ENCODE measurements at regions not wholly inside any gene's neighbourhood (a gene's known extent, or its start where the extent isn't known, plus 50 kb on each side); places are given as distances from the start of the nearest gene placed in this dataset.

GRCh38 chrX:65862638-65863037 is 177.2 kb downstream of the VSIG4 start:
- no peak for TF ChIP-seq CTCF (tag by site-specific recombination; IDR thresholded peaks at IDR 0.05)
- no peak for TF ChIP-seq ZNF16 (tag by site-specific recombination; IDR thresholded peaks at IDR 0.05; ENCODE audit: low read depth)
- TF ChIP-seq ZNF24 (tag by site-specific recombination; IDR thresholded peaks at IDR 0.05), result no peak
- no peak for TF ChIP-seq ZFHX2 (tag by site-specific recombination; conservative IDR thresholded peaks at IDR 0.05)
